Activated CD4-positive, alpha-beta T cell treated with anti-CD3 and anti-CD28 coated beads for 48 hours (primary cell): ENCODE measurements at regions not wholly inside any gene's neighbourhood (a gene's known extent, or its start where the extent isn't known, plus 50 kb on each side); places are given as distances from the start of the nearest gene placed in this dataset.
"Not testable (repeated sequence)": the region's sequence is repeated elsewhere in the genome, so short reads cannot be mapped to it uniquely, and the experiment has no call there.

Experiments
- DNase-seq: peaks from one replicate; pipeline ENCODE4 v3.0.0-alpha.2; 2020

DNA sequence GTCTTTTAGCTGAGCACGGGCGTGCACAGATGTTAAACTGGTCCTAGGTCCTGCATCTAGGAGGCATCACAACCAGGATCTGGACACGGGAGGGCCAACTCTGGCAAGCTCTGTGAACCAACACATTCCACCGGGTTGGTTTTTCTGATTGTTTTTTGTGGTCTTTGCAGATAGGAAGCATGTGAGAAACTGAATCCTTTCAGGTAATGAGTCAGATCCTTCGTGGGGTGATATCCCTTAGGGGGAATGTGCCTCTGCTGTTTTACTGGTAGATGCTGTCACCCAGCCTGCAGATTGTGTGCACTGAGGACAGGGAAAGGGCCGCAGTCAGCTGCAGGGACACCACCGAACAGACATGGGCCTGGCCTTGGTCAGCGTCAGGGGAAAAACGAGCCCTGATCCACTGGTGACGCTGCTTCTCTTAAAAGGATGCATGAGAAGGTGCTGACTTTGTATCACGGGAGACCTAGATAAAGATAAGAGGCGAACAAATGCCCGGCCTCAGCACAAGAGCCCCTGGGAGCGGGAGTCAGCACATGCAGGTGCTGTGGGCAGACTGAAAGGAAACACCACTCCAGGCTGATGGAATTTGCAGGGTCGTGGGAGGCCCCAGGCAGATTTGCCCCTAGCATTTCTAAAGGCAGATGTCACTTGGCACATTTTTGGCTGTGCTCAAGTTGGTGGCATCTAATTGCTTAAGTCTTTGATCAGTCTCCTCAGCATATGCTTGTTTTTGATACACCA is 51.1 kb downstream of the DOP1B start:
- DNase-seq = peak; percentile 23

DNA sequence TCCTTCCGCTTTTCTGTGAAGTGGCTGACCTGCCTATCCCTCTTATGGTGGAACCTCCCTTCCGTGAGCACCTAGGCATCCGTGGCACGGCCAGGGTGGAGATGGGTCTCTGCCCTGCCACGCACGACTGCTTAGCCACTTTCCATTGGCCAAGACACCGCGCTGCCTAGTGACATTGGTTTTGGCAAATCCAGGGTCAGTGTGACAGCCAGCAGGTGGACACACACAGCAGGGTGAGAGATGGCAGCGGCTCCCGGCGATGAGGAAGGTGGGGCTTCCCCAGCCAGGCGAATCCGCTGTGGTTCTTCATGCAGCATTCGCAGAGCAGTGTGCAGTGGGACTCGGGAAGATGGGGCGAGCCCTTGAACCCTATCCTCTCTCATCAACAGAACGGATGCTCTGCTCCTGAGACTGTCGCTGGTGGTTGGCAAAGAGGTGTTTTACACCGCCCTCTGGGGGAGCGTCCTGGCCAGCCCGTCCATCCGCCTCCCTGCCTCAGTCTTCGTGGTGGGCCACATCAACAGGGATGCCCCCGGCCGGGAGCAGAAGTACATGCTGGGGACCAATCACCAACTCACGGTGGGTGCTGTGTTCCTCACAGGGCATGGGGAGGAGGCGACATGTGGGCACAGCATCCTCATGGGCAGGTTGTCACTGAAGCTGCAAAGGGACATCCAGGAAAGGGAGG is 51.8 kb downstream of the DOP1B start:
- no peak for DNase-seq

DNA sequence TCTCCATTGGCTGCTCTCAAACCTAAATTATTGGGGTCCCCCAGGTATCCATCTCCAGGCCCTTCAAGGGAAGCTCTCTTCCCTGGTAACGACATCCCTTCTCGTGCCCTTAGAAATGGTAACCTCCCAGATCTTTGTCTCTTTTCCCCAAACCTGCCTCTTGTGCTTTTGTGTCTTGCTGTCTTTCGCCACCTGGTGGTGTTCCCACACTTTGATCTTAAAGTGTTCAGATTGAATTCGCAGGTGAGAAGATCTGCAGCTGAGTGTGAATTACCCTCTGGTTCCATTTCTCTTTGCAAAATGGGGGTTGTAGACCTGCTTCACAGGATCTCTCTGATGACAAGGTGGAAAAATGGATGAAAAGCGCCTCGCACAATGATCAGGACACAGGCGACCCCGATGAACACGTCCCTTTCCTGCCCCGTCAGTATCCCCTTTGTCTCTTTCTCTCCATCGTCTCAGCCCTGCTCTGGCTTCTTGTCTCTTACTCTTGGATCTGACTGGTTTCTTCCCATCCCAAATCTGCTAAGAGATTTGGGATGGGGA is 53.1 kb downstream of the DOP1B start:
- peak; percentile 59 for DNase-seq

DNA sequence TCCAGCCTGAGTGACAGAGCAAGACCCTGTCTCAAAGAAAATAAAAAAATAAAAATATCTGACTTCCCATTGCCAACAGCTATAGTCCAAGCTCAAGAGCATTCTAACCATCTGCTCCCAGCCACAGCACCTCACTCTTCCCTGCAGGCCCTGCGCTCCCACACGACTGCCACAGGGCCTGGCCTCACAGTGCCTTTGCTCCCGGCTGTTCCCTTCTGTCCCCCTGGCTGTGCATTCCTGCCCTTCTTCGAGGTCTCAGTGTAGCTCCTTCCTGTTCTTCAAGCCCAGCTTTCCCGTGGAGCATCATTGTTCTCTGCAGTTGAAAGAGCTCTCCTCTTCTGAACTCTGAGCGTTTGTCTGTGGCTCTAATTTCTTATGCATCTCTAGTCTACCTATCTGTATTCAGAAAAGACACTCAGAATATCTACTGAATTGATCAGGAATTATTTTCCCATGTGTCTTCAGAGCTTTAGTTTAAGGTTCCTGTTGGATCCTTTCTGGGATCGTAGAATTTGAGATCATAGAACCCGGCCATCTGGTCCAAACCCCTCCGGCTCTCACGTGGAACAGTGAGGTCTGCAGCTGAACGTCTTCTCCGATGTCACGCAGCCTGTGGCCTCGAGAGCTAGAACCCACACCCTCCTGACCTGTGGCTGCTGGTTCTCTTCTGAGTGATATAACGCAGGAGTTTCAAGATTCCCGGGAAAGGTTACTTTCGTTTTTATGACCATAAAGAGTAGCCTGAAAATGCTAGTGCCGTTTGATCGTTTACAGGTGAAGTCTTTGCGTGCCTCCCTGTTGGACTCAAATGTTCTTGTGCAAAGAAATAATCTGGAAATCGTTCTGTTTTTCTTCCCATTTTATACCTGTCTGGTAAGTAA is 54.4 kb downstream of the DOP1B start:
- no peak for DNase-seq

DNA sequence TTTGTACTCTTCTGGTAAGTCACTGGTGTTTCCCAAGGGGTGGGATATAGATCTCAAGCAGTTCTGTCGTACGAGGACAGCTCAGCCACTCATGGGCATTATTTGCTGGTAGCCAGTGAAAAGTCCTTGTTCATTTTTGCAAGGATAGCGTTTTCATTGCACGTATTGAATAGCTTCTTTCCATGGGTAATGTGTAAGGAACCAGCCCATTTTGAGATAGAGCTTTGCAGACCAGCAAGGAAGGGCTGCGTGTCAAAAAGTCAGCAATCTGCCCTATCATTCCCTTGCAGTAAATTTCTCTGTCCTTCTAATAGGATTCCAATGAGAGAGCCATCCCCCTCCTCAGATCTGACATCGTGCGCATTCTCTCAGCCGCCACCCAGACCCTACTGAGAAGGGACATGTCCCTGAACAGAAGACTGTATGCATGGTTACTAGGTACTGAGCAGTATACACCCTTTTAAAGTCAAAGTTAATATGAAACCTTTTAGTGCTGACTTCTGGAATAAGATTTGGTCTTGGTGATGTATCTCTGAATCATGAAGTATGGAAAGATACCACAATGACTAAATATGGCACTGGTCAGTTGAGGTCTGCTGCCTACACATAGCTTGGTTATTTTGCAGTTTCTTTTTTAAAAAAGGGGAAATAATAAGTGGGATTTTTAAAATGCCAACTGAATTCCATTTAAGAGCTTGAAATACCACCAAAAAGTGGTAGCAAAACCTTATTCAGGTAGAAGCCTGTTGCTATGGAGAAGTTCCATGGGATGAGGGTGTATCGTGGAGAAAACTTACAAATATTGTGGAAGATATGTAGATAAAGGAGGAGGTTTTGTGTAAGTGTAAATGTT is 55.3 kb downstream of the DOP1B start:
- DNase-seq = no peak

DNA sequence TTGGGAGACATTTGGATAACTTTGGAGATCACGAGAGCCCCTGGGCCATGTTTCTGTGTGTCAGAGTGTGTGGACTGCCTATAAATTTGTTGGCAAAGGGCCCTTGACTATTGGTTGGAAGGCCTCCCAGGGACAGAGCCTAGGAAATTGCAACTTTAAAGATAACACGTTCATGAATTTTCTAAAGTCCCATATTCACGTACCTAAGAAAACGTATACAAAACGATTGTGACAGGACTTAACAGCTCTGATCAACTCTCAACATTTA is 55.8 kb downstream of the DOP1B start:
- DNase-seq = no peak

DNA sequence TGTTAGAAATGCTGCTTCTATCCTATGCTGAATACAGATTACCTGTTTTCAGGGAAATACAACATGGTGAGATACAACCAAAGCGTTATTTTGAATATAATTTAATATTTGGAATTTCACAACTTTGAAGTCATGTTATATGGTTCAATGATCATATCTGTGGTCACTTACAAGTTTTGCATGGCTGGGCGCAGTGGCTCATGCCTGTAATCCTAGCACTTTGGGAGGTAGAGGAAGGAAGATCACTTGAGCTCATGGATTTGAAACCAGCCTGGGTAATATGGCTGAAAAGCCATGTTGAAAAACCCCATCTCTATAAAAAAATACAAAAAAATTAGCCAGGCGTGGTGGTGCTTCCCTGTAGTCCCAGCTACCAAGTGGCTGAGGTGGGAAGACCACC is 57.9 kb downstream of the DOP1B start:
- no peak for DNase-seq

DNA sequence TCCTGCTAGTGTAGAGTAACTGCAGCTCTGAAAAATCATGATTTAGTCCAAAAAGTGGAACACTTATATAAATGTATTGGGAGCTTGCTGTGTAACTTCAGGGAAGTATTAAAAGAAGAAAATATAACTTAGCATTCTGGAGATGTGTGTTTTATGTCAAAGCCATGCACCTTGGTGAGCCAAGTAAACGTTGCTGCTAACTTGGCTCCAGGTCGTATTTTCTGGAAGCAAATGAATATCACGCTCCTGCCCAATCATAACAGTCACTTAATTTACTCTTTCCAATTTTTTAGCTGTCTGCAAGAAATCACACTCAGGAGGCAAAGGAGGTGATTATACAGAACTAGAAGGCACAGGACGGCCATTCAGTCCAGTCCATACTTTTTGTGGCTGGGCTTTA is 61.1 kb downstream of the DOP1B start:
- no peak for DNase-seq

DNA sequence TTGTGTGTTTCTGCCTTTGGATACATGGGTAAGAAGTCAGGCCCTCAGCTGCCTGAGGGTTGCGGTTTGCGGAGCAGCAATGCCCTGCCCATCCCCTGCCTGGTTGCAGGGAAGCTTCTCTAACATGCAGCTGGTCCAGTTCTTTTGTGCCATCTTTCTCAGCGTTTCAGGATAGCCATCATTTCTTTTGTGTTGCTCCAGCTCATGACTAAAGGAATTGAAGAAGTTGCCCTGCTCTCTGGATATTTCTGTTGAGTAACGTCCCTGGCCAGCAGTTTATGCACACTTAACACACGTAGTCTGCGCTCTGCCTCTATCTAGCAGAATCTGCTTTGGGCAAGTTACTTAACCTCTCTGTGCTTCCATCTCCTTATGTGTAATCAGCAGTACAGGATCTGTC is 62.1 kb downstream of the DOP1B start:
- no peak for DNase-seq

DNA sequence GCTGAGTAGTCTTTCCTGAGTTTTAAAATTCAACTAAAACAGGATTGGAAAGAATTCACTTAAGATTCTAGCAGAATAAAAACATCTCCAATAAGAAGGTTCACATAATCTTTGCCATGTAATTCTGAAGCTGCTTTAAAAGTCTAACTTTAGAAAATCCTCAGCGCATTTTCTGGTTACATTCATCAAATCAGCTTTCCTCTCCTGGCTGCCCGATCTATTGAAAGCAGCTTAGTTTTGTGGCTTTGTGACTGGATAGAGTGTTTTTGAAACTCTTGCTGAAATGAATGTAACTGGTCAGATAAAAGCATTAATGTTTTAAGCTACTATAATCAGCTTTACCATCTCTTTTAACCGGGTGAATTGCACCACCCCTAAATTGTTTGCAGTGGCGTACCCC is 66.8 kb downstream of the DOP1B start:
- no peak for DNase-seq

DNA sequence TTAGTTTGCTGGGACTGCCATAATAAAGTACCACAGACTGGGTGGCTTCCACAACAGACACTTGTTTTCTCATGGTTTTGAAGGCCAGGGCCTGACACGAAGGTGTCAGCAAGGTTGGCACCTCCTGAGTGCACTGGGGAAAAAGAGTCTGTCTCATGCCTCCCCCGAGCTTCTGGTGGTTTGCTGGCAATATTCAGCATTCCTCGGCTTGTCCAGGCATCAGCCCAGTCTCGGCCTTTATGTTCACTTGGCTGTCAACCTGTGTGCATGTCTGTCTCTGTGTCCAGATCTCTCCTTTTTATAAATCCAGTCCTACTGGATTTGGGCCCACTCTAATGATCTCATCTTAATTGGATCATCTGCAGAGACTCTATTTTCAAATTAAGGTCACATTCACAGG is 72.6 kb downstream of the DOP1B start:
- DNase-seq = no peak

DNA sequence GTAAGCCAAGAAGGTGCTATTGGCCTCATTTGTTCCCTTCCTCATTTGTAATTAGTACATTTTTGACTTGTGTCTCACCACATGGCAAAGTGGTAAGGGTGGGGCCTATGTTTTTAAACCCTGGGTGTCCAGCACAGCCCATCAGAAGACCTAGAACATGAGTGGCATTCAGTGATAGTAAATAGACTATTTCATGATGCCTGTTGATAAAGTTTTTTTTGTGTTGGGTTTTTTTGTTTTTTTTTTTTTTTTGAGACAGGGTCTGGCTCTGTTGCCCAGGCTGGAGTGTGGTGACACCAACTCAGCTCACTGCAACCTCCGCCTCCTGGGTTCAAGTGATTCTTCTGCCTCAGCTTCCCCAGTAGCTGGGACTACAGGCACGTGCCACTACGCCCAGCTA is 74.8 kb downstream of the DOP1B start:
- DNase-seq = not testable (repeated sequence)

DNA sequence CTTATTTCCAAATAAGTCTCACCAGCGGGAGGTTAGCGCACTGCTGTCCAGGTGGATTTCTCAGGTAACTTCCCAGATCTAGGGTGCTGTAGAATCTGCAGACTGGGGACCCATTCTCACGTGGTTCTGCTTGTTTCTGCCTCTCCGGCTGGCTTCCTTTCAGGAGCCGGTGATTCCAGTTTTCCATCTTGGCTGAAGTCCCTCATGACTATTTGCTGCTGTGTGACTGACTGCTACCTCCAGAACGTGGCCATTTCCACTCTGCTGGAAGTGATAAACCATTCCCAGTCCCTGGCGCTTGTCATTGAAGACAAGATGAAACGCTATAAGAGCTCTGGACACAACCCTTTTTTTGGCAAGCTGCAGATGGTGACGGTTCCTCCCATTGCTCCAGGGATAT is 76.0 kb downstream of the DOP1B start:
- DNase-seq = no peak

DNA sequence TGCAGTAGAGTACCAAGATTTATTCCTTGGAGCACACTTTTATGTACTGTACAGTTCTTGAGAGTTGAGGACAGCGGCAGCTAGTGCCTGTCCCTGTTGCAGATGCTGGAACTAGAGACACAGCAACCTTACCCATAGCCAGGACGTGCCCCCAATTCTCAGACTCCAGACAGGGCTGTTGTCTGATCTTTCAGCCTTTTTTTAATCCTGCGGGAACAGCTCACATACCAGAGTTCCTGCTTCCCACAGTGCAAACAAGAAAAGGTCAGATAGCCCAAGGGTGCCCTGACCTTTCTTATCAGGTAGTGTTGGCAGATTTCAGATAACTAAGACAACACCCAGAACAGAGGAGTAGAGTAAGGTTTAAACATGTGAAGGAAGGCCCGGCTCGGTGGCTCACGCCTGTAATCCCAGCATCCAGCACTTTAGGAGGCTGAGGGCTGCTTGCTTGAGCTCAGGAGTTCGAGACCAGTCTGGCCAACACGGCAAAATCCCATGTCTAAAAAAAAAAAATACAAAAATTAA is 78.5 kb downstream of the DOP1B start:
- DNase-seq = no peak

DNA sequence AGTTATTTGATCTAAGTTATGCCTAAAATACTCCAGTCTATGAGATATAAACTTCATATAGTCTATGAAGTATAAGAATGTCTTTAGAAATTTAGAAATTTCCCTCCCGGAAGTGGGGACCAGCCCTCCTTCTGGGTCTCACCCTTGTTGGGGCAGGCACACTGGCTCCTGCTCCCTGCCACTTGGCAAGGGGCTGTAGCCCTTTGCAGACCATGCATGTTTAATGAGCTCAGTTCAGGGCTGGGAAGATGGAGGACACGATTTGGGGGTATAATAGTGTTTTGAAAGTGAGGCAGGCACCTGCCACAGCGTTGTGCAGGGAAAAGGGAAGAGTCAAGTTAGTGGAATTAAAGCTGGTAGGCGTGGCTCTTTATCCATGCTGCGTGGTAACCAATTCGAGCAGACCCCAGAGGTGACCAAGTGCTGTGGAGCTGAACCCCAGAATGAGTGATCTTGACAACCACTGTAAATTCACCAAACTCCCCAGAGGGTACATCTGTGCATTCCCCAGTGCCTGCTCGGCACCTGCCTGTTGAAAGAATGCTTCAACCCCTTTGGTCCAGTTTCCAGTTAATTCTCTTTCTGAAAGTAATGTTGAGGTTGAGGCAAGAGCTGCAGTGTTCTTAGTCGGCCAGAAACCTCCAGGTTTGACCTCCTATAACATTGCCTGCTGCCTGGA is 79.6 kb downstream of the DOP1B start:
- DNase-seq = no peak

DNA sequence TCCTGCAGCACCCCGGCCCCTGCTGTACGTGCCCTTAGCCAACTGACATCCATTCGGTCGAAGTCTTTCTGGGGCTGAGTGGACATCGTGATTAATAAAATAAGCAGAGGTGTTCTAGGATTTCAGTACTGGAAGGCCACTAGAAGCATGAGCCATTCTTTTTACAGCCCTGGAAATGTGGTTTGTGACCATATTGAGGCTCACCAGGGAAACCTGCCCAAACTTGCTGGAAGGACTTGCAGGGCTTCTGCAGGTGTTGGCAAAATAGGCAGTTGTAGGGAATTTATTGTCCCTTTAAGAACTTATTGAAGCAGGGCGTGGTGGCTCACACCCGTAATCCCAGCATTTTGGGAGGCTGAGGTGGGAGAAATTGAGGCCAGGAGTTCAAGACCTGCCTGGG is 80.8 kb downstream of the DOP1B start:
- no peak for DNase-seq

DNA sequence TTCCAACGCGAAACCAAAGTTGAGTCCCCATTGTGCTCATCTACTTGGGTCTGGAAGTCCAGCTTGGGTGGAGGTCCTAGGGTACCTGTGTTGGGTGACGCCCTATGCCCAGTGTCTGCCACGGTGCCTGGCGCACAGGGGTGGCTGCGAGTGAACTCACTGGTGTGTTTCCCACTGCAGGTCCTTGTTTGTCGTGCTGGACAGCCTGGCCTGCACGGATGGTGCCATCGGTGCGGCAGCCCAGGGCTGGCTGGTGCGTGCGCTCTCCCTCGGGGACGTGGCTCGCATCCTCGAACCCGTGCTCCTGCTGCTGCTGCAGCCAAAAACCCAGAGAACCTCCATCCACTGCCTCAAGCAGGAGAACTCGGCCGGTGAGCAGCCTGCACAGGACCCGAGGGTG is 80.4 kb upstream of the MORC3 start:
- no peak for DNase-seq

DNA sequence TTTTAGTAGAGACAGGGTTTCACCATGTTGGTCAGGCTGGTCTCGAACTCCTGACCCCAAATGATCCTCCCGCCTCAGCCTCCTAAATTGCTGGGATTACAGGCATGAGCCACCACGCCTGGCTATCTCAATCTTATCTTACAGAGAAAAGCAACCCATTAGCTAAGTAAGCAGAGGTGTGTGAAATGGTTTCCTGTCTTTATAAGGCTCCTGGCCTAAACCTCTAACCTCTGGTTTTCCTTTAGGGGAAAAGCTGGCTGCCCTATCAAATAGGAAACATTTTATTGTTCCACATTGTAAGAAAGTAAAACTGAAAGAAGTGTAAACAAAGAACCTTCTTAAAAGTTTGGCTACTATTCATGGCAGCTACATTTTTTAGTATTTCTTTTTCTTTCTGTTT is 78.3 kb upstream of the MORC3 start:
- DNase-seq = no peak

DNA sequence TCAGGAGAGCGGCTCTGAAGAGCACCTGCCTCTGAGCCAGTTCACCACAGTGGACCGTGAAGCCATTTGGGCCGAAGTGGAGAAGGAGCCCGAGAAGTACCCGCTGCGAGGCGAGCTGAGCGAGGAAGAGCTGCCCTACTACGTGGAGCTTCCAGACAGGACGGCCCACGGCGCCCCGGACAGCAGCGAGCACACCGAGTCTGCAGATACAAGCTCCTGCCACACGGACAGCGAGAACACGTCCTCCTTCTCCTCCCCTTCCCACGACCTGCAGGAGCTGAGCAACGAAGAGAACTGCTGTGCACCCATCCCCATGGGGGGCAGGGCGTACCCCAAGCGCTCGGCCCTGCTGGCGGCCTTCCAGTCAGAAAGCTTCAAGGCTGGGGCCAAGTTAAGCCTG is 74.9 kb upstream of the MORC3 start:
- DNase-seq = no peak

DNA sequence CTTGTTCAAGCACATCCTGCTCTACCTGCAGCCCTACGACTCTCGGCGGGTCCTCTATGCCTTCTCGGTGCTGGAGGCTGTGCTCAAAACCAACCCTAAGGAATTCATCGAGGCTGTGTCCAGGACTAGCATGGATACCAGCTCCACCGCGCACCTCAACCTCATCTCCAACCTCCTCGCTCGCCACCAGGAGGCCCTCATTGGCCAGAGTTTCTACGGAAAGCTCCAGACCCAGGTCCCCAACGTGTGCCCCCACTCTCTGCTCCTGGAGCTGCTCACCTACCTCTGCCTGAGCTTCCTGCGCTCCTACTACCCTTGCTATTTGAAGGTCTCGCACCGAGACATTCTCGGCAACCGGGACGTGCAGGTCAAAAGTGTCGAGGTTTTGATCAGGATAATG is 74.3 kb upstream of the MORC3 start:
- DNase-seq = no peak

DNA sequence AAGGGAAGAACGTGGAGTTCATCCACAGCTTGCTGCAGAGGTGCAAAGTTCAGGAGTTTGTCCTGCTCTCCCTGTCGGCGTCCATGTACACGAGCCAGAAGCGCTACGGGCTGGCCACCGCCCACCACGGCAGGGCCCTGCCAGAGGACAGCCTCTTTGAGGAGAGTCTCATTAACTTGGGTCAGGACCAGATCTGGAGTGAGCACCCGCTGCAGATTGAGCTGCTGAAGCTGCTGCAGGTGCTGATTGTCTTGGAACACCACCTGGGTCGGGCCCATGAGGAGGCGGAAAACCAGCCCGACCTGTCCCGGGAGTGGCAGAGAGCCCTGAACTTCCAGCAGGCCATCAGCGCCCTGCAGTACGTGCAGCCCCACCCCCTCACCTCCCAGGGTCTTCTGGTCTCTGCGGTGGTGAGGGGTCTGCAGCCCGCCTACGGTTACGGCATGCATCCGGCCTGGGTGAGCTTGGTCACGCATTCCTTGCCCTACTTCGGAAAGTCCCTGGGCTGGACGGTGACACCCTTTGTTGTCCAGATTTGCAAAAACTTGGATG is 73.8 kb upstream of the MORC3 start:
- no peak for DNase-seq
